GM23248 (cell line): ENCODE measurements at regions not wholly inside any gene's neighbourhood (a gene's known extent, or its start where the extent isn't known, plus 50 kb on each side); places are given as distances from the start of the nearest gene placed in this dataset.

Source experiments
- DNase-seq: peaks from one replicate; pipeline ENCODE4 v3.0.0-alpha.2; 2015
- H2AFZ ChIP-seq: fragments of 200-600 bp; sonication (generic); 2 replicates; pipeline ENCODE4 v1.6.1; 2016; ENCODE audit warnings: antibody characterized with exemption
- H3F3A ChIP-seq: fragments of 200-600 bp; sonication (generic); 2 replicates; pipeline ENCODE4 v1.6.1; 2016; ENCODE audit warnings: mild to moderate bottlenecking, antibody characterized with exemption, mixed run types; ENCODE audit not compliant: insufficient read depth
- H3K27ac ChIP-seq: fragments of 200-600 bp; sonication (generic); 2 replicates; pipeline ENCODE4 v1.5.1; 2016; ENCODE audit warnings: mild to moderate bottlenecking
- H3K27me3 ChIP-seq: fragments of 200-600 bp; sonication (generic); replicated peaks from 2 replicates; pipeline ENCODE4 v1.6.1; 2016; ENCODE audit warnings: mild to moderate bottlenecking; ENCODE audit not compliant: insufficient read depth
- H3K36me3 ChIP-seq: fragments of 200-600 bp; sonication (generic); 2 replicates; pipeline ENCODE4 v1.6.1; 2016; ENCODE audit warnings: low read depth, mild to moderate bottlenecking
- H3K4me1 ChIP-seq: fragments of 200-600 bp; sonication (generic); 2 replicates; pipeline ENCODE4 v1.6.1; 2016; ENCODE audit warnings: mild to moderate bottlenecking; ENCODE audit not compliant: insufficient read depth
- H3K4me2 ChIP-seq: fragments of 200-600 bp; sonication (generic); one replicate; pipeline ENCODE4 v1.6.1; 2016; ENCODE audit warnings: mild to moderate bottlenecking; ENCODE audit not compliant: unreplicated experiment
- H3K4me3 ChIP-seq: fragments of 200-600 bp; sonication (generic); 2 replicates; pipeline ENCODE4 v1.5.1; 2016; ENCODE audit warnings: mild to moderate bottlenecking
- H3K79me2 ChIP-seq: fragments of 200-600 bp; sonication (generic); 2 replicates; pipeline ENCODE4 v1.6.1; 2016; ENCODE audit warnings: mild to moderate bottlenecking; ENCODE audit not compliant: insufficient read depth
- H3K9ac ChIP-seq: fragments of 200-600 bp; sonication (generic); 2 replicates; pipeline ENCODE4 v1.6.1; 2016; ENCODE audit warnings: mild to moderate bottlenecking
- H3K9me2 ChIP-seq: fragments of 200-600 bp; sonication (generic); 2 replicates; pipeline ENCODE4 v1.6.1; 2016; ENCODE audit warnings: mixed run types, mild to moderate bottlenecking, moderate library complexity; ENCODE audit not compliant: insufficient read depth
- H3K9me3 ChIP-seq: fragments of 200-600 bp; sonication (generic); one replicate; pipeline ENCODE4 v1.6.1; 2017; ENCODE audit warnings: low read depth
- H4K20me1 ChIP-seq: fragments of 200-600 bp; sonication (generic); 2 replicates; pipeline ENCODE4 v1.6.0; 2016; ENCODE audit not compliant: insufficient read depth
- EZH2 ChIP-seq: fragments of 200-600 bp; sonication (generic); IDR thresholded peaks from 2 replicates; pipeline ENCODE4 v1.6.1; 2018; ENCODE audit warnings: antibody characterized with exemption, mild to moderate bottlenecking; ENCODE audit not compliant: insufficient read depth, poor library complexity, severe bottlenecking
- EZH2phosphoT487 ChIP-seq: fragments of 200-600 bp; sonication (generic); IDR thresholded peaks from 2 replicates; pipeline ENCODE4 v1.6.1; 2018; ENCODE audit warnings: antibody characterized with exemption, moderate library complexity, mild to moderate bottlenecking, low read depth; ENCODE audit not compliant: insufficient read depth
- WGBS, 2 experiments: methylation state at CpG; one replicate each; pipeline ENCODE4 v1.1.6; 2015 to 2017; ENCODE audit warnings: low lambda C conversion rate in 2 of 2, low coverage in 1 of 2; ENCODE audit errors: missing lambda C conversion rate in 2 of 2; 5-methylcytosine and 5-hydroxymethylcytosine counted together
- in situ Hi-C: fragments of 300-500 bp; cut with MboI; formaldehyde crosslinking; loops from 2 replicates; pipeline ENCODE4 v1.15.0; 2020

- H3K4me2 ChIP-seq = no peak overlapping the region
- H3K9me2 ChIP-seq = no peaks in the 10 kb centered on the region
- no peaks in the 10 kb centered on the region for H3F3A ChIP-seq
- whole genome bisulfite sequencing, 2 experiments = 24 to 28% methylated on average over 6 of the region's 6 CpGs
- no peaks in the 10 kb centered on the region for H3K9me3 ChIP-seq
- H3K27me3 ChIP-seq = no peaks in the 10 kb centered on the region
- no peak for DNase-seq
- no peak overlapping the region for H3K27ac ChIP-seq
- TF ChIP-seq EZH2phosphoT487 (no peak), EZH2 (no peak)
- H3K79me2 ChIP-seq = no peaks in the 10 kb centered on the region
- H3K36me3 ChIP-seq = no peaks in the 10 kb centered on the region
- no peak overlapping the region for H2AFZ ChIP-seq
- H3K4me1 ChIP-seq = no peaks in the 10 kb centered on the region
- no peak overlapping the region for H3K4me3 ChIP-seq
- no peaks in the 10 kb centered on the region for H4K20me1 ChIP-seq
- in situ Hi-C loops = no loop called here
- no peak overlapping the region for H3K9ac ChIP-seq
Measured at GRCh38 chr15:48020166-48020565, 100.6 kb upstream of the SLC24A5 start.

GRCh38 chr15:48021336-48022086, 99.3 kb upstream of the SLC24A5 start:
- Histone ChIP-seq H3K79me2 (no peaks in the 10 kb centered on the region), H3K36me3 (no peaks in the 10 kb centered on the region), H3K27ac (no peak overlapping the region), H3K4me1 (no peaks in the 10 kb centered on the region), H2AFZ (no peak overlapping the region), H3K9me3 (no peaks in the 10 kb centered on the region), H3K4me2 (no peak overlapping the region), H3K9ac (no peak overlapping the region), H3K27me3 (no peaks in the 10 kb centered on the region; the same call in 1 of the 2 replicates), H3K4me3 (no peak overlapping the region), H4K20me1 (no peaks in the 10 kb centered on the region), H3F3A (no peaks in the 10 kb centered on the region), H3K9me2 (no peaks in the 10 kb centered on the region)
- peak; percentile 4 for DNase-seq
- in situ Hi-C loops = no loop called here
- 58 to 62% methylated on average over 6 of the region's 6 CpGs for WGBS, 2 experiments
- TF ChIP-seq EZH2 (no peak), EZH2phosphoT487 (no peak)

- Histone ChIP-seq H4K20me1 (no peaks in the 10 kb centered on the region), H3K9ac (no peak overlapping the region), H3K27ac (no peak overlapping the region), H3K4me3 (no peak overlapping the region), H3K4me1 (no peaks in the 10 kb centered on the region), H2AFZ (no peak overlapping the region), H3K79me2 (no peaks in the 10 kb centered on the region), H3K27me3 (peaks cover 8% of the 10 kb centered on the region; the same call in 1 of the 2 replicates), H3K4me2 (no peak overlapping the region), H3K9me3 (no peaks in the 10 kb centered on the region), H3K9me2 (no peaks in the 10 kb centered on the region), H3K36me3 (no peaks in the 10 kb centered on the region), H3F3A (no peaks in the 10 kb centered on the region)
- in situ Hi-C loops = no loop called here
- TF ChIP-seq EZH2 = no peak
- no peak for TF ChIP-seq EZH2phosphoT487
- 7 to 14% methylated on average over 1 of the region's 1 CpG for WGBS, 2 experiments
- DNase-seq = peak; percentile 17
Measured at GRCh38 chr15:48025118-48025517, 95.7 kb upstream of the SLC24A5 start.

- Histone ChIP-seq H3K9ac (no peak overlapping the region), H3K79me2 (no peaks in the 10 kb centered on the region), H3K4me1 (no peaks in the 10 kb centered on the region), H3K27ac (no peak overlapping the region), H4K20me1 (no peaks in the 10 kb centered on the region), H3K9me2 (no peaks in the 10 kb centered on the region), H3K27me3 (peaks cover 8% of the 10 kb centered on the region), H3F3A (no peaks in the 10 kb centered on the region), H2AFZ (no peak overlapping the region), H3K36me3 (no peaks in the 10 kb centered on the region), H3K4me3 (no peak overlapping the region), H3K9me3 (no peaks in the 10 kb centered on the region), H3K4me2 (no peak overlapping the region)
- TF ChIP-seq EZH2 (no peak), EZH2phosphoT487 (no peak)
- 39 to 58% methylated on average over 2 of the region's 2 CpGs for WGBS, 2 experiments
- in situ Hi-C loops = no loop called here
- no peak for DNase-seq
Measured at GRCh38 chr15:48028712-48029111, 92.1 kb upstream of the SLC24A5 start.
